DND-41 (cell line): ENCODE measurements at regions not wholly inside any gene's neighbourhood (a gene's known extent, or its start where the extent isn't known, plus 50 kb on each side); places are given as distances from the start of the nearest gene placed in this dataset.

Experiments used
- CTCF ChIP-seq: IDR thresholded peaks from 2 replicates; pipeline ENCODE4 v1.5.1; 2012; ENCODE audit warnings: borderline replicate concordance, low read length, moderate library complexity, mild to moderate bottlenecking; ENCODE audit not compliant: poor library complexity, severe bottlenecking; ENCODE audit errors: extremely low read depth
- EZH2 ChIP-seq: IDR thresholded peaks from 3 replicates; pipeline ENCODE4 v1.6.1; 2012; ENCODE audit warnings: borderline replicate concordance, low read depth, mild to moderate bottlenecking, moderate library complexity, low read length, inconsistent platforms; ENCODE audit not compliant: severe bottlenecking

GRCh38 chr9:111271047-111271446 lies 59.0 kb downstream of the OR2K2 start:
- TF ChIP-seq CTCF: no peak
- TF ChIP-seq EZH2: no peak
